ENCODE measurements at regions not wholly inside any gene's neighbourhood (a gene's known extent, or its start where the extent isn't known, plus 50 kb on each side); places are given as distances from the start of the nearest gene placed in this dataset.
A peak's percentile ranks its signal among the peaks of the same experiment; 100 is the strongest.

GRCh38 chr3:106018929-106019550 is 150.2 kb upstream of the CBLB start:
- Histone ChIP-seq H3K4me1 (no peaks in the 10 kb centered on the region), H3K9me3 (no peaks in the 10 kb centered on the region), H3K27me3 (no peaks in the 10 kb centered on the region), H3K27ac (no peak overlapping the region), H3K36me3 (no peaks in the 10 kb centered on the region), H3K4me3 (no peak overlapping the region)
- TF ChIP-seq POLR2A (IDR thresholded peaks at IDR 0.05) (no peak), EP300 (IDR thresholded peaks at IDR 0.05) (no peak)
- TF ChIP-seq, protein P1, sequence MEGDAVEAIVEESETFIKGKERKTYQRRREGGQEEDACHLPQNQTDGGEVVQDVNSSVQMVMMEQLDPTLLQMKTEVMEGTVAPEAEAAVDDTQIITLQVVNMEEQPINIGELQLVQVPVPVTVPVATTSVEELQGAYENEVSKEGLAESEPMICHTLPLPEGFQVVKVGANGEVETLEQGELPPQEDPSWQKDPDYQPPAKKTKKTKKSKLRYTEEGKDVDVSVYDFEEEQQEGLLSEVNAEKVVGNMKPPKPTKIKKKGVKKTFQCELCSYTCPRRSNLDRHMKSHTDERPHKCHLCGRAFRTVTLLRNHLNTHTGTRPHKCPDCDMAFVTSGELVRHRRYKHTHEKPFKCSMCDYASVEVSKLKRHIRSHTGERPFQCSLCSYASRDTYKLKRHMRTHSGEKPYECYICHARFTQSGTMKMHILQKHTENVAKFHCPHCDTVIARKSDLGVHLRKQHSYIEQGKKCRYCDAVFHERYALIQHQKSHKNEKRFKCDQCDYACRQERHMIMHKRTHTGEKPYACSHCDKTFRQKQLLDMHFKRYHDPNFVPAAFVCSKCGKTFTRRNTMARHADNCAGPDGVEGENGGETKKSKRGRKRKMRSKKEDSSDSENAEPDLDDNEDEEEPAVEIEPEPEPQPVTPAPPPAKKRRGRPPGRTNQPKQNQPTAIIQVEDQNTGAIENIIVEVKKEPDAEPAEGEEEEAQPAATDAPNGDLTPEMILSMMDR (IDR thresholded peaks at IDR 0.05) = no peak
- no peak for DNase-seq (ENCODE audit: low spot score in 2 of 2)
- 93 to 94% methylated on average over 5 of the region's 5 CpGs for WGBS, 2 donors

DNA sequence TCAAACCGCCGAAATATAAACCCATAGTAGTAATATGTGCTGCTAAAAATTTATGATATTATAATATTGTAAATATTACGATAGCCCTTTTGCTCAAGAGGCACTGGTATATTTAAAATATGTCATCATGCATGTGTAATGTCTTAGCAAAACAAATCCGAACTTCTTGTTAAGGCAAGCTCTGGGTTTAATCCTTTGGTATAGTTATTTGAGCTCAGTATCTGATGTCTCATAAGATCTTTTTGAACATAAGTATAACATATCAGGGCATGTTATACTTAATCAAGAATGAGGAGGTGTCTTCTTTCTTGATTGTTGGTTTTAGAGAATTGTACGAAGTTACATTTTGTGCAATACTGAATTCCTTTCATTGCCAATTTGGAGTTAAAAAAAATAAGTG is 154.1 kb upstream of the CBLB start:
- Histone ChIP-seq H3K4me1 (no peaks in the 10 kb centered on the region), H3K36me3 (no peaks in the 10 kb centered on the region), H3K27me3 (no peaks in the 10 kb centered on the region), H3K9me3 (no peaks in the 10 kb centered on the region), H3K27ac (no peak overlapping the region), H3K4me3 (no peak overlapping the region)
- no peak for DNase-seq (ENCODE audit: low spot score in 2 of 2)
- 95 to 96% methylated on average over 5 of the region's 5 CpGs for WGBS, 2 donors
- TF ChIP-seq POLR2A (IDR thresholded peaks at IDR 0.05) (no peak), EP300 (IDR thresholded peaks at IDR 0.05) (no peak)
- TF ChIP-seq, protein P1 (IDR thresholded peaks at IDR 0.05) = no peak

- Histone ChIP-seq H3K4me3 (no peak overlapping the region), H3K4me1 (no peaks in the 10 kb centered on the region), H3K27me3 (no peaks in the 10 kb centered on the region), H3K9me3 (no peaks in the 10 kb centered on the region), H3K27ac (peak overlapping the region in 2 of 4 donors; percentile 31 to 67), H3K36me3 (no peaks in the 10 kb centered on the region)
- DNase-seq (ENCODE audit: low spot score in 2 of 2) = peak; percentile 15 to 17
- TF ChIP-seq POLR2A (IDR thresholded peaks at IDR 0.05) (no peak), EP300 (IDR thresholded peaks at IDR 0.05) (peak in 1 of 2 donors; percentile 56)
- TF ChIP-seq, protein P1 (IDR thresholded peaks at IDR 0.05) = no peak
- WGBS, 2 donors = 57 to 58% methylated on average over 4 of the region's 4 CpGs
Measured at GRCh38 chr3:106025151-106025722, 156.4 kb upstream of the CBLB start.

- H3K36me3 ChIP-seq = no peaks in the 10 kb centered on the region
- no peaks in the 10 kb centered on the region for H3K9me3 ChIP-seq
- no peak overlapping the region for H3K27ac ChIP-seq
- no peaks in the 10 kb centered on the region for H3K4me1 ChIP-seq
- 90 to 93% methylated on average over 4 of the region's 4 CpGs for WGBS, 2 donors
- H3K27me3 ChIP-seq = no peaks in the 10 kb centered on the region
- H3K4me3 ChIP-seq = no peak overlapping the region
- TF ChIP-seq, protein P1 (IDR thresholded peaks at IDR 0.05) = no peak
- TF ChIP-seq EP300 (IDR thresholded peaks at IDR 0.05) = no peak
- no peak for TF ChIP-seq POLR2A (IDR thresholded peaks at IDR 0.05)
- DNase-seq (ENCODE audit: low spot score in 2 of 2) = no peak
Measured at GRCh38 chr3:106029954-106030626, 161.3 kb upstream of the CBLB start.

DNA sequence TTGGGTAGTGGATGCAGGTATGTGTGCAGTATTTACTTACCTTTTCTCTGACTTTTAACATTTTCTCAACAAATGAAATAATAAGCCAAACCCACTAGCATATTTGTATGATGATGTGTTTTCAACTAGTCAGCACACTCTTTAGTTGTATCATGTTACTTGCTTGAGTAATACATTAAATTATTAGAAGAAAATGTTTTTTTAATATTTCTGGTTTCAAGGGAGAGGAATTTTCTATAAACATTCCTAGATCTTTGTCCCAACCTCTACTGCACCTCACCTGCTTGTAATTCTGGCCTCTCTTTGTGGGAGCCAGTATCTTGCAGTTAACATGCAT is 161.8 kb upstream of the CBLB start:
- Histone ChIP-seq H3K4me3 (no peak overlapping the region), H3K27me3 (no peaks in the 10 kb centered on the region), H3K36me3 (no peaks in the 10 kb centered on the region), H3K27ac (no peak overlapping the region), H3K9me3 (no peaks in the 10 kb centered on the region), H3K4me1 (no peaks in the 10 kb centered on the region)
- no peak for DNase-seq (ENCODE audit: low spot score in 2 of 2)
- TF ChIP-seq POLR2A (IDR thresholded peaks at IDR 0.05) = no peak
- TF ChIP-seq, protein P1 (IDR thresholded peaks at IDR 0.05) = no peak
- TF ChIP-seq EP300 (IDR thresholded peaks at IDR 0.05) = no peak
